ENCODE measurements at regions not wholly inside any gene's neighbourhood (a gene's known extent, or its start where the extent isn't known, plus 50 kb on each side); places are given as distances from the start of the nearest gene placed in this dataset.

DNA sequence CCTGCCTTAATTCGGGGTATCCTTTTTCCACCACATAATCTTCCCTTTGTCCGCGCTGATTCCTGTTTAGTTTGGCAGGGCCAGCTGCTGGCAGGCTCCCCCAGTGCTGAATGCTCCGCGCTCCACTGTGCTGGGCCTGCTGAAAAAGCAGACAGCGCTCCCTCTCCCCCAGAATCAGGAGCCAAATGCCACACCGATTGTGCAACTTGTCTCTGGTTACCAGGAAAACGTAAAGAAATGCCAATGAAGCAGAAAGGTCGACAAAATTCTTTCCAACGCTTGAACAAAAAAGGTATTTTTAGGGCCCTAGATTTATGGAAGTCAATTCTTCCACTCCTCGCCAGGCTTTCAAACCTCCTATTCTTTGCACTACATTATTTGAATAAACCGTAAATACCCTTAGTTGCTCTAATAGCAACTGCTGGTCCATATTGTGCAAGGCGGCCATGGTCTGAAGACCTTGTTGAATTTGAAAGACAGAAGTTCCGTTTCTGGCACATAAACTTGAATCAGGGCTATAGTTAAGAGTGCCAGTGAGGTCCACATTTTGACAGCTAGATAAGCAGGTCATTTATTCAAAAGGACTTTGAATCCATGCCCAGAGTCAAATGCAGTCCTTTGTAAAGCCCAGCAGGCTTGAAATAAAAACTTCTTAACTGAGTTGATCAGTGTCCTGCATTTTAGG is 206.7 kb upstream of the RFC3 start:
- Mint-ChIP-seq H3K9me3 (no peaks in the 10 kb centered on the region), H3K27ac (peak overlapping the region in 1 of 6 donors; percentile 74), H3K4me1 (no peaks in the 10 kb centered on the region), H3K36me3 (peaks cover 0 to 3% (median 0%) of the 10 kb centered on the region in 3 donors), H3K4me3 (peak overlapping the region in 1 of 5 donors; percentile 82), H3K27me3 (ENCODE audit: low read depth in 3 of 3) (peaks cover 5 to 11% (median 6%) of the 10 kb centered on the region in 3 donors)
- no peak for DNase-seq

- H3K4me3 Mint-ChIP-seq = no peak overlapping the region
- H3K27me3 Mint-ChIP-seq (ENCODE audit: low read depth in 3 of 3) = peaks cover 4 to 11% (median 5%) of the 10 kb centered on the region in 3 donors
- peaks cover 0 to 3% (median 0%) of the 10 kb centered on the region in 3 donors for H3K36me3 Mint-ChIP-seq
- no peaks in the 10 kb centered on the region for H3K4me1 Mint-ChIP-seq
- no peak overlapping the region for H3K27ac Mint-ChIP-seq
- H3K9me3 Mint-ChIP-seq = no peaks in the 10 kb centered on the region
- no peak for DNase-seq
Observed at GRCh38 chr13:33612641-33613638, 205.0 kb upstream of the RFC3 start.

GRCh38 chr13:33615436-33615835 is 202.5 kb upstream of the RFC3 start:
- no peak overlapping the region for H3K27ac Mint-ChIP-seq
- no peaks in the 10 kb centered on the region for H3K4me1 Mint-ChIP-seq
- H3K4me3 Mint-ChIP-seq = no peak overlapping the region
- peaks cover 0 to 3% (median 0%) of the 10 kb centered on the region in 3 donors for H3K36me3 Mint-ChIP-seq
- H3K9me3 Mint-ChIP-seq = no peaks in the 10 kb centered on the region
- no peak for DNase-seq
- H3K27me3 Mint-ChIP-seq (ENCODE audit: low read depth in 3 of 3) = peaks cover 4 to 9% (median 5%) of the 10 kb centered on the region in 3 donors

GRCh38 chr13:33616130-33616529 is 201.8 kb upstream of the RFC3 start:
- H3K36me3 Mint-ChIP-seq = peaks cover 0 to 3% (median 0%) of the 10 kb centered on the region in 3 donors
- H3K4me3 Mint-ChIP-seq = no peak overlapping the region
- H3K4me1 Mint-ChIP-seq = no peaks in the 10 kb centered on the region

DNA sequence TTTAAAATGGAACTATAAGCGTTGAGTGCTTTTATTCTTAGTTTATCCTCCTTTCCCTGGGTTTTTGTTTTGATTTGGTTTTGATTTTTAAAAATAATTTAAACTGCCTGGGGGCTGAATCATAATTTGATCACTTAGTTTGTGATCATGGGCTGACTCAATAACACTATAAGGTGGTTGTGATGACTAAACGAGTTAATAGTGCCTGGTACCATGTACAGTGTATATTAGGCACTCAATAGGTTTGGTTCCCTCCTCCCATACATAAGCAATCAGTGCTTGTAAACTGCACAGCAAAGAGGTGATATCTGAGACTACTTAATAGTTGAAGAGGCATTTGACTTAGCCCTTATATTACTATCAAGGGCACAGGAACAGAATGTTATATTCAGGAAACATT is 200.9 kb upstream of the RFC3 start:
- Mint-ChIP-seq H3K9me3 (no peaks in the 10 kb centered on the region), H3K4me3 (no peak overlapping the region), H3K27ac (no peak overlapping the region), H3K27me3 (ENCODE audit: low read depth in 3 of 3) (peaks cover 3 to 9% (median 6%) of the 10 kb centered on the region in 3 donors), H3K4me1 (no peaks in the 10 kb centered on the region), H3K36me3 (peaks cover 0 to 3% (median 0%) of the 10 kb centered on the region in 3 donors)
- no peak for DNase-seq

More at GRCh38 chr13:33616130-33616529, 201.8 kb upstream of the RFC3 start:
- H3K27me3 Mint-ChIP-seq (ENCODE audit: low read depth in 3 of 3) = peaks cover 2 to 9% (median 6%) of the 10 kb centered on the region in 3 donors
- DNase-seq = no peak
- no peaks in the 10 kb centered on the region for H3K9me3 Mint-ChIP-seq
- H3K27ac Mint-ChIP-seq = no peak overlapping the region

DNA sequence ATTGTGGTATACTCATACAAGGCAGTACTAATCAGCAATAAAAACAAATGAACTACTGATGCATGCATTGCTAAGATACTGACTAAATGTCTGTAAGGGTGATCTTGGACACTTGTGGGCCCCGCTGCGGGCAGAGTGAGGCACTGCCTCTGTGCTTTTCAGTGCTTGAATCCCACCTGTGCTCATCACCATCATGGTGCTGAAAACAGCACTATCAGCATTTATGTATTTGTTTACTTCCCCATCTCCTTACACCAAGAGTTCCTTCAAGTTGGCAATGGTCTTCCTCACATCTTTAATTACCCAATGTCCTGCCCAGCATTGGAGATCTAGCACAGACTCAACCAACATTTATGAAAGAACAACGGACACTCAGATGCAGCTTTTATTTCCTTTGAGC is 193.7 kb upstream of the RFC3 start:
- Mint-ChIP-seq H3K9me3 (no peaks in the 10 kb centered on the region), H3K27me3 (ENCODE audit: low read depth in 3 of 3) (peaks cover 0 to 3% (median 1%) of the 10 kb centered on the region in 3 donors), H3K27ac (no peak overlapping the region), H3K4me1 (no peaks in the 10 kb centered on the region), H3K36me3 (no peaks in the 10 kb centered on the region), H3K4me3 (no peak overlapping the region)
- DNase-seq = no peak

- Mint-ChIP-seq H3K9me3 (no peaks in the 10 kb centered on the region), H3K27me3 (ENCODE audit: low read depth in 3 of 3) (peaks cover 0 to 3% (median 1%) of the 10 kb centered on the region in 3 donors), H3K36me3 (no peaks in the 10 kb centered on the region), H3K4me3 (no peak overlapping the region), H3K27ac (no peak overlapping the region), H3K4me1 (no peaks in the 10 kb centered on the region)
- no peak for DNase-seq
Observed at GRCh38 chr13:33624740-33625139, 193.2 kb upstream of the RFC3 start.

- peaks cover 0 to 3% (median 0%) of the 10 kb centered on the region in 6 donors for H3K9me3 Mint-ChIP-seq
- H3K4me1 Mint-ChIP-seq = no peaks in the 10 kb centered on the region
- H3K27me3 Mint-ChIP-seq (ENCODE audit: low read depth in 3 of 3) = peaks cover 0 to 2% (median 0%) of the 10 kb centered on the region in 3 donors
- no peak overlapping the region for H3K27ac Mint-ChIP-seq
- no peak for DNase-seq
- H3K4me3 Mint-ChIP-seq = no peak overlapping the region
- no peaks in the 10 kb centered on the region for H3K36me3 Mint-ChIP-seq
Observed at GRCh38 chr13:33626407-33626806, 191.5 kb upstream of the RFC3 start.

- DNase-seq = no peak
- Mint-ChIP-seq H3K4me1 (no peaks in the 10 kb centered on the region), H3K36me3 (no peaks in the 10 kb centered on the region), H3K9me3 (peaks cover 0 to 3% (median 0%) of the 10 kb centered on the region in 6 donors), H3K27me3 (ENCODE audit: low read depth in 3 of 3) (peaks cover 0 to 2% (median 2%) of the 10 kb centered on the region in 3 donors), H3K4me3 (no peak overlapping the region), H3K27ac (no peak overlapping the region)
Observed at GRCh38 chr13:33628662-33629061, 189.3 kb upstream of the RFC3 start.

GRCh38 chr13:33629605-33630360 is 188.2 kb upstream of the RFC3 start:
- peaks cover 0 to 3% (median 0%) of the 10 kb centered on the region in 6 donors for H3K9me3 Mint-ChIP-seq
- no peaks in the 10 kb centered on the region for H3K36me3 Mint-ChIP-seq
- no peak for DNase-seq
- peaks cover 0 to 5% (median 0%) of the 10 kb centered on the region in 3 donors for H3K27me3 Mint-ChIP-seq (ENCODE audit: low read depth in 3 of 3)
- H3K4me1 Mint-ChIP-seq = no peaks in the 10 kb centered on the region
- H3K4me3 Mint-ChIP-seq = no peak overlapping the region
- H3K27ac Mint-ChIP-seq = no peak overlapping the region

- Mint-ChIP-seq H3K4me3 (no peak overlapping the region), H3K36me3 (no peaks in the 10 kb centered on the region), H3K27ac (no peak overlapping the region), H3K4me1 (no peaks in the 10 kb centered on the region), H3K9me3 (peaks cover 0 to 3% (median 0%) of the 10 kb centered on the region in 6 donors), H3K27me3 (ENCODE audit: low read depth in 3 of 3) (peaks cover 0 to 8% (median 0%) of the 10 kb centered on the region in 3 donors)
- no peak for DNase-seq
Observed at GRCh38 chr13:33633701-33634545, 184.0 kb upstream of the RFC3 start.

- Mint-ChIP-seq H3K36me3 (no peaks in the 10 kb centered on the region), H3K9me3 (peaks cover 0 to 3% (median 0%) of the 10 kb centered on the region in 6 donors), H3K4me1 (no peaks in the 10 kb centered on the region), H3K27me3 (ENCODE audit: low read depth in 3 of 3) (peaks cover 0 to 8% (median 0%) of the 10 kb centered on the region in 3 donors), H3K27ac (no peak overlapping the region), H3K4me3 (no peak overlapping the region)
- DNase-seq = no peak
Observed at GRCh38 chr13:33634546-33634982, 183.4 kb upstream of the RFC3 start.

DNA sequence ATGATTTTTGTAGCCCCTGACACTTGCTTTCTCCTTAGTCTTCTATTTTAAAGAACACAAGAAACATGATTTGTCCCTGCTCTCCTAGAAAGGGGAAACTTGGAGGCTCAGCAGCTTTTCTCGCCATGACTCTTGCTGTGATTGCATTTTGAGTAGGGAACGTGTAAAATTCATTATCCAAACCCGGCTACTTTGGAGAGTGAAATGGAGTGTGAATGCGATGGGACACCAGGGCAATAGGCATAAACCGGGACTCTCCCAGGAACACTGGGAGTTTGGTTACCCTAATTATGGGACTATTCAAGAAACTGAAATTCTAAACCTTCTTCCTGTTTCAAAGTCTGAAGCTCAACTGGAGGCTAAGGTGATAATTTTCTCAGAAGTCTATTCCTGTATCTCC is 181.7 kb upstream of the RFC3 start:
- H3K9me3 Mint-ChIP-seq = no peaks in the 10 kb centered on the region
- no peak for DNase-seq
- no peak overlapping the region for H3K27ac Mint-ChIP-seq
- no peak overlapping the region for H3K4me3 Mint-ChIP-seq
- peaks cover 0 to 8% (median 0%) of the 10 kb centered on the region in 3 donors for H3K27me3 Mint-ChIP-seq (ENCODE audit: low read depth in 3 of 3)
- no peaks in the 10 kb centered on the region for H3K4me1 Mint-ChIP-seq
- no peaks in the 10 kb centered on the region for H3K36me3 Mint-ChIP-seq

All from immature natural killer cell (primary cell).